ENCODE measurements at regions not wholly inside any gene's neighbourhood (a gene's known extent, or its start where the extent isn't known, plus 50 kb on each side); places are given as distances from the start of the nearest gene placed in this dataset.

- no peak overlapping the region for H3K27ac Mint-ChIP-seq (ENCODE audit: unreplicated experiment)
- no peak overlapping the region for H2AFZ ChIP-seq (ENCODE audit: low read depth, low read length)
- FAIRE-seq: no peak
- peaks cover 12% of the 10 kb centered on the region for H3K4me1 ChIP-seq (ENCODE audit: insufficient read depth, low read length)
- H3K4me3 Mint-ChIP-seq (ENCODE audit: unreplicated experiment): no peak overlapping the region
- H3K79me2 ChIP-seq (ENCODE audit: insufficient read depth, low read length): no peaks in the 10 kb centered on the region
- H4K20me1 ChIP-seq (ENCODE audit: insufficient read depth, low read length): no peaks in the 10 kb centered on the region
- peaks cover 23% of the 10 kb centered on the region for H3K4me1 Mint-ChIP-seq (ENCODE audit: low read depth, unreplicated experiment)
- H3K9me3 Mint-ChIP-seq (ENCODE audit: unreplicated experiment): no peaks in the 10 kb centered on the region
- no peaks in the 10 kb centered on the region for H3K36me3 ChIP-seq (ENCODE audit: insufficient read depth, low read length)
- H3K4me3 ChIP-seq (ENCODE audit: insufficient read depth, low read depth, low read length): no peak overlapping the region
- no peaks in the 10 kb centered on the region for H3K27me3 Mint-ChIP-seq (ENCODE audit: low read depth, unreplicated experiment)
- no peak overlapping the region for H3K4me2 ChIP-seq (ENCODE audit: low read length)
- no peaks in the 10 kb centered on the region for H3K9me3 ChIP-seq (ENCODE audit: insufficient read depth, low read depth, low read length)
- no peaks in the 10 kb centered on the region for H3K27me3 ChIP-seq (ENCODE audit: insufficient read depth, low read length)
- no peak overlapping the region for H3K27ac ChIP-seq (ENCODE audit: low read depth, low read length)
- no peaks in the 10 kb centered on the region for H3K36me3 Mint-ChIP-seq (ENCODE audit: low read depth, unreplicated experiment)
- TF ChIP-seq EZH2 (IDR thresholded peaks at IDR 0.05; ENCODE audit: insufficient read depth, low read length): no peak
- TF ChIP-seq CTCF (IDR thresholded peaks at IDR 0.05; ENCODE audit: insufficient read depth, low read depth, low read length): no peak
- DNase-seq (ENCODE audit: low read depth): no peak
- no peak overlapping the region for H3K9ac ChIP-seq (ENCODE audit: low read length)
Observed at GRCh38 chr18:39942702-39943101, 2012.3 kb upstream of the PIK3C3 start.

DNA sequence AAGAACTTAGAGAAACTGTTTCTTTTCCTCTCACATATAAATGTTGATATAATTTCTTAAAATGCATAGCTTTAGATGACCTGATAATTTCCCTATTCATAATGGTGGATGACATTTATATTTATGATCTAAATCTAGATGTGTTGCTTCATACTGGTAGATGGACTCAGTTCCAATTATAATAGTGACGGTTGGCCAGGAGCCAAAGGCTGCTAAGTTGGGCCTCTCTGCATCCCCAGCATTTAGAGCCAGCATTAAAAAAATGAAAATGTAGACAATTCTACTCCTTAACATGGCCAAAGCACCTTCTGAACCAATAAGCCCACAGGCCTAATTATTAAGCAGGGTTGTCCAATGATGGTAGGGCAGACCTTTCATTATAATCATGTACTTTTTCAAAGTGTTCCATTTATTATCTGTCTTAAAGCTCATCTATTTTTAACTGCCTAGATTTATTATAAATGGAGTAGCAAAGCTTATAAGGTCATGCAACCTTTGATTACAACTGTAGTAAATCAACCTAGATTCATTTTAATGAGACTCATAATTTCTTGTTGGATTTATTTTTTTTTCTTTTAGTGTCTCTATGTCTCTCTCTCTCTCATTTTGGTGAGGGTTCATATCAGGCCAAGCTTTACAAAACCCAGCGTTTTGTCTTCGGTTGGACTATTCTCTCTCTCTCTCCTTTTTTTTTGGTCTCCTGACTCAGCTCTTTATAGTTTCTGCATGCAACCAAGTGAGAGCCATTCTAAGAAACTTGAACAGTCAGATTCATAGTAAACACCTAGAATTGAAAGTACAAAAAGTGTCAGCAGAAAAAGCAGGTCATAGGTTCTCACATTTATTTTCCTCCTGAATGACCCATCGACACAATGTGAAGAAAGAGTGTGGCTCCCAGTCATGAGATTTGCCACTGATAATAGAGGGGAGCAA, 2016.1 kb upstream of the PIK3C3 start:
- Histone ChIP-seq H3K79me2 (ENCODE audit: insufficient read depth, low read length) (no peaks in the 10 kb centered on the region), H3K36me3 (ENCODE audit: insufficient read depth, low read length) (no peaks in the 10 kb centered on the region), H3K27ac (ENCODE audit: low read depth, low read length) (no peak overlapping the region), H3K4me3 (ENCODE audit: insufficient read depth, low read depth, low read length) (no peak overlapping the region), H3K4me2 (ENCODE audit: low read length) (no peak overlapping the region), H3K4me1 (ENCODE audit: insufficient read depth, low read length) (no peaks in the 10 kb centered on the region), H3K9me3 (ENCODE audit: insufficient read depth, low read depth, low read length) (no peaks in the 10 kb centered on the region), H4K20me1 (ENCODE audit: insufficient read depth, low read length) (no peaks in the 10 kb centered on the region), H3K9ac (ENCODE audit: low read length) (no peak overlapping the region), H3K27me3 (ENCODE audit: insufficient read depth, low read length) (no peaks in the 10 kb centered on the region), H2AFZ (ENCODE audit: low read depth, low read length) (no peak overlapping the region)
- Mint-ChIP-seq H3K27ac (ENCODE audit: unreplicated experiment) (no peak overlapping the region), H3K36me3 (ENCODE audit: low read depth, unreplicated experiment) (no peaks in the 10 kb centered on the region), H3K27me3 (ENCODE audit: low read depth, unreplicated experiment) (no peaks in the 10 kb centered on the region), H3K9me3 (ENCODE audit: unreplicated experiment) (peaks cover 1% of the 10 kb centered on the region), H3K4me1 (ENCODE audit: low read depth, unreplicated experiment) (peaks cover 2% of the 10 kb centered on the region), H3K4me3 (ENCODE audit: unreplicated experiment) (no peak overlapping the region)
- TF ChIP-seq EZH2 (IDR thresholded peaks at IDR 0.05; ENCODE audit: insufficient read depth, low read length) (no peak), CTCF (IDR thresholded peaks at IDR 0.05; ENCODE audit: insufficient read depth, low read depth, low read length) (no peak)
- no peak for DNase-seq (ENCODE audit: low read depth)
- FAIRE-seq: no peak

DNA sequence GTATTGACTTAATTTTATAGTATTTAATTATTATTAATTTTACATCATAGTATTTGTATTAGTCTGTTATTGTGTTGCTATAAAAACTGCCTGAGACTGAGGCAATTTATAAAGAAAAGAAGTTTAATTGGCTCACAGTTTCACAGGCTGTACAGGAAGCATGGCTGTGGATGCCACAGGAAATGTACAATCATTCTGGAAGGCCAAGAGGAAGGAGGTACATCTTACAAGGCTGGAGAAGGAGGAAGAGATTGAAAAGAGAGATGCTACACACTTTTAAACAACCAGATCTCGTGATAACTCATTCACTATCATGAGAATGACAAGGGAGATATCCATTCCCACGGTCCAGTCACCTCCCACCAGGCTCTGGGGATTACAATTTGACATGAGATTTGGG, 2019.4 kb upstream of the PIK3C3 start:
- Mint-ChIP-seq H3K4me1 (ENCODE audit: low read depth, unreplicated experiment) (no peaks in the 10 kb centered on the region), H3K36me3 (ENCODE audit: low read depth, unreplicated experiment) (no peaks in the 10 kb centered on the region), H3K4me3 (ENCODE audit: unreplicated experiment) (no peak overlapping the region), H3K27ac (ENCODE audit: unreplicated experiment) (no peak overlapping the region), H3K27me3 (ENCODE audit: low read depth, unreplicated experiment) (no peaks in the 10 kb centered on the region), H3K9me3 (ENCODE audit: unreplicated experiment) (peaks cover 1% of the 10 kb centered on the region)
- Histone ChIP-seq H3K27ac (ENCODE audit: low read depth, low read length) (no peak overlapping the region), H3K9me3 (ENCODE audit: insufficient read depth, low read depth, low read length) (no peaks in the 10 kb centered on the region), H3K79me2 (ENCODE audit: insufficient read depth, low read length) (no peaks in the 10 kb centered on the region), H2AFZ (ENCODE audit: low read depth, low read length) (no peak overlapping the region), H3K9ac (ENCODE audit: low read length) (no peak overlapping the region), H4K20me1 (ENCODE audit: insufficient read depth, low read length) (no peaks in the 10 kb centered on the region), H3K36me3 (ENCODE audit: insufficient read depth, low read length) (no peaks in the 10 kb centered on the region), H3K27me3 (ENCODE audit: insufficient read depth, low read length) (no peaks in the 10 kb centered on the region), H3K4me1 (ENCODE audit: insufficient read depth, low read length) (no peaks in the 10 kb centered on the region), H3K4me3 (ENCODE audit: insufficient read depth, low read depth, low read length) (no peak overlapping the region), H3K4me2 (ENCODE audit: low read length) (no peak overlapping the region)
- DNase-seq (ENCODE audit: low read depth) (no peak), FAIRE-seq (no peak)
- no peak for TF ChIP-seq CTCF (IDR thresholded peaks at IDR 0.05; ENCODE audit: insufficient read depth, low read depth, low read length)
- TF ChIP-seq EZH2 (IDR thresholded peaks at IDR 0.05; ENCODE audit: insufficient read depth, low read length): no peak
